Neural progenitor cell (in vitro differentiated cells): ENCODE measurements at regions not wholly inside any gene's neighbourhood (a gene's known extent, or its start where the extent isn't known, plus 50 kb on each side); places are given as distances from the start of the nearest gene placed in this dataset.

ENCODE experiments used
- DNase-seq: peaks from one replicate; pipeline ENCODE4 v3.0.0-alpha.2; 2016; ENCODE audit warnings: low spot score
- H2AFZ ChIP-seq: fragments of 200-600 bp; sonication (generic); replicated peaks from 2 replicates; pipeline ENCODE4 v1.6.1; 2016; ENCODE audit warnings: antibody characterized with exemption
- H3F3A ChIP-seq: fragments of 200-600 bp; sonication (generic); 2 replicates; pipeline ENCODE4 v1.6.1; 2016; ENCODE audit warnings: antibody characterized with exemption, low read depth
- H3K27ac ChIP-seq: fragments of 200-600 bp; sonication (generic); 2 replicates; pipeline ENCODE4 v1.5.1; 2016; ENCODE audit warnings: mild to moderate bottlenecking
- H3K27me3 ChIP-seq: fragments of 200-600 bp; sonication (generic); 2 replicates; pipeline ENCODE4 v1.6.1; 2016; ENCODE audit warnings: mild to moderate bottlenecking, moderate library complexity
- H3K36me3 ChIP-seq: fragments of 200-600 bp; sonication (generic); 2 replicates; pipeline ENCODE4 v1.5.1; 2016
- H3K4me1 ChIP-seq: fragments of 200-600 bp; sonication (generic); 2 replicates; pipeline ENCODE4 v1.6.1; 2016; ENCODE audit warnings: mixed run types
- H3K4me2 ChIP-seq: fragments of 200-600 bp; sonication (generic); 2 replicates; pipeline ENCODE4 v1.6.1; 2016
- H3K4me3 ChIP-seq: fragments of 200-600 bp; sonication (generic); 2 replicates; pipeline ENCODE4 v1.5.1; 2016
- H3K79me2 ChIP-seq: fragments of 200-600 bp; sonication (generic); 2 replicates; pipeline ENCODE4 v1.6.1; 2016; ENCODE audit warnings: low read depth
- H3K9ac ChIP-seq: fragments of 200-600 bp; sonication (generic); 2 replicates; pipeline ENCODE4 v1.6.1; 2016
- H3K9me3 ChIP-seq: fragments of 200-600 bp; sonication (generic); 2 replicates; pipeline ENCODE4 v1.5.1; 2016; ENCODE audit warnings: low read depth
- H4K20me1 ChIP-seq: fragments of 200-600 bp; sonication (generic); 2 replicates; pipeline ENCODE4 v1.6.1; 2016; ENCODE audit warnings: low read depth
- H3K27ac Mint-ChIP-seq: 3 replicates; pipeline ENCODE4 v1.8.0; 2021; ENCODE audit warnings: mixed read lengths
- H3K27me3 Mint-ChIP-seq: 2 replicates; pipeline ENCODE4 v1.8.0; 2022; ENCODE audit warnings: low read depth, mild to moderate bottlenecking, inconsistent platforms, moderate library complexity, mixed read lengths; ENCODE audit not compliant: insufficient read depth
- H3K36me3 Mint-ChIP-seq: 3 replicates; pipeline ENCODE4 v1.8.0; 2021; ENCODE audit warnings: mixed read lengths
- H3K4me1 Mint-ChIP-seq: 3 replicates; pipeline ENCODE4 v1.8.0; 2021; ENCODE audit warnings: mixed read lengths
- H3K4me3 Mint-ChIP-seq: 3 replicates; pipeline ENCODE4 v1.8.0; 2021; ENCODE audit warnings: mild to moderate bottlenecking, moderate library complexity, mixed read lengths
- H3K9me3 Mint-ChIP-seq: 3 replicates; pipeline ENCODE4 v1.8.0; 2020; ENCODE audit warnings: mixed read lengths
- EZH2 ChIP-seq: fragments of 200-600 bp; sonication (generic); IDR thresholded peaks from 2 replicates; pipeline ENCODE4 v1.6.1; 2017; ENCODE audit warnings: antibody characterized with exemption, mild to moderate bottlenecking, moderate library complexity
- EZH2phosphoT487 ChIP-seq: fragments of 200-600 bp; sonication (generic); IDR thresholded peaks from 2 replicates; pipeline ENCODE4 v1.6.1; 2017; ENCODE audit warnings: antibody characterized with exemption
- TF ChIP-seq, protein P1 (sequence below): fragments of 200-600 bp; sonication (generic); IDR thresholded peaks from 2 replicates; pipeline ENCODE4 v1.5.1; 2017; ENCODE audit warnings: antibody characterized with exemption, mild to moderate bottlenecking

- TF ChIP-seq EZH2phosphoT487: no peak
- TF ChIP-seq EZH2: no peak
- TF ChIP-seq, protein P1, sequence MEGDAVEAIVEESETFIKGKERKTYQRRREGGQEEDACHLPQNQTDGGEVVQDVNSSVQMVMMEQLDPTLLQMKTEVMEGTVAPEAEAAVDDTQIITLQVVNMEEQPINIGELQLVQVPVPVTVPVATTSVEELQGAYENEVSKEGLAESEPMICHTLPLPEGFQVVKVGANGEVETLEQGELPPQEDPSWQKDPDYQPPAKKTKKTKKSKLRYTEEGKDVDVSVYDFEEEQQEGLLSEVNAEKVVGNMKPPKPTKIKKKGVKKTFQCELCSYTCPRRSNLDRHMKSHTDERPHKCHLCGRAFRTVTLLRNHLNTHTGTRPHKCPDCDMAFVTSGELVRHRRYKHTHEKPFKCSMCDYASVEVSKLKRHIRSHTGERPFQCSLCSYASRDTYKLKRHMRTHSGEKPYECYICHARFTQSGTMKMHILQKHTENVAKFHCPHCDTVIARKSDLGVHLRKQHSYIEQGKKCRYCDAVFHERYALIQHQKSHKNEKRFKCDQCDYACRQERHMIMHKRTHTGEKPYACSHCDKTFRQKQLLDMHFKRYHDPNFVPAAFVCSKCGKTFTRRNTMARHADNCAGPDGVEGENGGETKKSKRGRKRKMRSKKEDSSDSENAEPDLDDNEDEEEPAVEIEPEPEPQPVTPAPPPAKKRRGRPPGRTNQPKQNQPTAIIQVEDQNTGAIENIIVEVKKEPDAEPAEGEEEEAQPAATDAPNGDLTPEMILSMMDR: no peak
- Histone ChIP-seq H4K20me1 (no peaks in the 10 kb centered on the region), H2AFZ (no peak overlapping the region), H3K36me3 (no peaks in the 10 kb centered on the region), H3K4me1 (no peaks in the 10 kb centered on the region), H3K9me3 (no peaks in the 10 kb centered on the region), H3K27me3 (no peaks in the 10 kb centered on the region), H3K27ac (no peak overlapping the region), H3K9ac (no peak overlapping the region), H3K79me2 (no peaks in the 10 kb centered on the region), H3F3A (no peaks in the 10 kb centered on the region), H3K4me2 (no peak overlapping the region), H3K4me3 (no peak overlapping the region)
- Mint-ChIP-seq H3K36me3 (peaks cover 4% of the 10 kb centered on the region), H3K27me3 (peaks cover 9% of the 10 kb centered on the region), H3K9me3 (peaks cover 16% of the 10 kb centered on the region), H3K27ac (no peak overlapping the region), H3K4me1 (no peaks in the 10 kb centered on the region), H3K4me3 (no peak overlapping the region)
- DNase-seq: no peak
Observed at GRCh38 chr10:33501161-33501560, 166.7 kb upstream of the NRP1 start.

DNA sequence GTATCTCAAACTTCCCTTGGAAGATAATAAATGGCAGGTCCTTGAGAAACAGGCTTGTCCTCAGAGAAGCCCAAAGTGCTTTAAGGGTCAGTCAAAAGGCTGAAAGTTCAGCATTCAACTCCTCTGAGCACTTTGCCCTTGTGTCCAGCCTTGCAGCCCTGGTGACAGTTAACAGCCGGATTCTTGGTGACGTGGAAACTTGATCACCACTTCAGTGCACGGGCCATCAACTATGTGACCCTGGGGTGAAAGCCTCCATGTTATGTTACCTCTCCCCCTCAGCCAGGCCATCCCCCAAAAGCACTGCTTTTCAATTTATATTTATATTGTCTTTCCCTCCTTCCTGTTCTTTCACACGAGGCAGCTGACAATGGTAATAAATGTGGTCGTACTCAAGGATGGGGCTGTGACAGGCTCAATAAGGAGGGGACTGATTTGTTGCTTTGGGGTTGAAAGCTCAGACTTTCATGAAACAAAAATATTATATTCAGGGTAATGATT, 164.0 kb upstream of the NRP1 start:
- no peaks in the 10 kb centered on the region for H3K36me3 ChIP-seq
- no peak for DNase-seq
- H3K79me2 ChIP-seq: no peaks in the 10 kb centered on the region
- H3K4me3 Mint-ChIP-seq: no peak overlapping the region
- no peak overlapping the region for H3K27ac ChIP-seq
- no peaks in the 10 kb centered on the region for H4K20me1 ChIP-seq
- no peak overlapping the region for H3K4me2 ChIP-seq
- H3K36me3 Mint-ChIP-seq: peaks cover 4% of the 10 kb centered on the region
- H3K27me3 Mint-ChIP-seq: peaks cover 5% of the 10 kb centered on the region
- no peaks in the 10 kb centered on the region for H3K9me3 ChIP-seq
- no peaks in the 10 kb centered on the region for H3K4me1 Mint-ChIP-seq
- no peak overlapping the region for H2AFZ ChIP-seq
- no peaks in the 10 kb centered on the region for H3K4me1 ChIP-seq
- H3F3A ChIP-seq: no peaks in the 10 kb centered on the region
- H3K4me3 ChIP-seq: no peak overlapping the region
- H3K9me3 Mint-ChIP-seq: peaks cover 12% of the 10 kb centered on the region
- no peak overlapping the region for H3K9ac ChIP-seq
- H3K27me3 ChIP-seq: no peaks in the 10 kb centered on the region
- TF ChIP-seq, protein P1: no peak
- TF ChIP-seq EZH2 (no peak), EZH2phosphoT487 (no peak)
- no peak overlapping the region for H3K27ac Mint-ChIP-seq

DNA sequence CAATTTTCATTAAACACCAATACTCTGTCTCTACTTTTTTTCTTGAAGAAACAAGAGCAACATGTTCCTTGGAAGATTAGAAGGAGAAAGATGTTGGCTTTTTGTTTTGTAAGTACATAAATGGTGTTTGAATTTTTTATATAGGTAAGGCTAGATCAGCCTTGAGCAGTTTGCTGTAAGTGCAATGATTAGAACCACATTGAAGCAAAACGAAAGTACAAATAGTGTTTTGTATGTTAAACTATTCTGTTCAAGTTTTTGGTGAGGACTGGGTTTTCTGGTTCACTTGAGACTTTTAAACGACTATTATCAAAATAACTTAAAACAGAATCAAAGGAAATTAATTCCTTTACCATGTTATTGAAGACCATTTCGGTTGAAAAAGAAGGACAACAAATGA, 162.9 kb upstream of the NRP1 start:
- Histone ChIP-seq H3K4me2 (no peak overlapping the region), H3K79me2 (no peaks in the 10 kb centered on the region), H3K36me3 (no peaks in the 10 kb centered on the region), H3K9ac (no peak overlapping the region), H2AFZ (no peak overlapping the region), H4K20me1 (no peaks in the 10 kb centered on the region), H3K27ac (no peak overlapping the region), H3K4me1 (no peaks in the 10 kb centered on the region), H3K9me3 (no peaks in the 10 kb centered on the region), H3F3A (no peaks in the 10 kb centered on the region), H3K27me3 (no peaks in the 10 kb centered on the region), H3K4me3 (no peak overlapping the region)
- Mint-ChIP-seq H3K9me3 (peaks cover 6% of the 10 kb centered on the region), H3K27ac (no peak overlapping the region), H3K4me3 (no peak overlapping the region), H3K4me1 (no peaks in the 10 kb centered on the region), H3K27me3 (peaks cover 4% of the 10 kb centered on the region), H3K36me3 (peaks cover 2% of the 10 kb centered on the region)
- no peak for TF ChIP-seq EZH2phosphoT487
- TF ChIP-seq, protein P1: no peak
- TF ChIP-seq EZH2: no peak
- no peak for DNase-seq
